HG03521 (cell line): ENCODE measurements at regions not wholly inside any gene's neighbourhood (a gene's known extent, or its start where the extent isn't known, plus 50 kb on each side); places are given as distances from the start of the nearest gene placed in this dataset.
"Not testable (repeated sequence)": the region's sequence is repeated elsewhere in the genome, so short reads cannot be mapped to it uniquely, and the experiment has no call there.

Source experiments
- ATAC-seq: cut with Tn5 transposase; IDR thresholded peaks from one replicate; pipeline ENCODE4 v1.9.1; 2021; ENCODE audit warnings: mild to moderate bottlenecking, moderate library complexity; ENCODE audit not compliant: unreplicated experiment

GRCh38 chr21:23853796-23854379, 1753.4 kb downstream of the MRPL39 start:
- no peak for ATAC-seq

- no peak for ATAC-seq
These were observed 1769.7 kb downstream of the MRPL39 start for GRCh38 chr21:23837564-23837963.

GRCh38 chr21:23822760-23823159, 1784.5 kb downstream of the MRPL39 start:
- no peak for ATAC-seq

- no peak for ATAC-seq
These were observed 1789.9 kb downstream of the MRPL39 start for GRCh38 chr21:23817337-23817736.

GRCh38 chr21:23812485-23812884, 1794.8 kb downstream of the MRPL39 start:
- no peak for ATAC-seq

- no peak for ATAC-seq
These were observed 1795.5 kb downstream of the MRPL39 start for GRCh38 chr21:23811805-23812204.

- ATAC-seq, result no peak
These were observed 1797.7 kb downstream of the MRPL39 start for GRCh38 chr21:23809573-23809972.

- ATAC-seq, result not testable (repeated sequence)
These were observed 1800.2 kb downstream of the MRPL39 start for GRCh38 chr21:23806966-23807548.

GRCh38 chr21:23804866-23805265, 1802.4 kb downstream of the MRPL39 start:
- no peak for ATAC-seq

- ATAC-seq, result no peak
These were observed 1806.0 kb downstream of the MRPL39 start for GRCh38 chr21:23801292-23801691.

- no peak for ATAC-seq
These were observed 1807.9 kb downstream of the MRPL39 start for GRCh38 chr21:23799376-23799775.

GRCh38 chr21:23792300-23792699, 1815.0 kb downstream of the MRPL39 start:
- ATAC-seq, result no peak

GRCh38 chr21:23789864-23790263, 1817.4 kb downstream of the MRPL39 start:
- no peak for ATAC-seq

GRCh38 chr21:23780326-23780725, 1827.0 kb downstream of the MRPL39 start:
- no peak for ATAC-seq

- ATAC-seq, result no peak
These were observed 1863.5 kb downstream of the MRPL39 start for GRCh38 chr21:23743821-23744220.

GRCh38 chr21:23740463-23740862, 1866.8 kb downstream of the MRPL39 start:
- no peak for ATAC-seq

GRCh38 chr21:23732776-23733175, 1874.5 kb downstream of the MRPL39 start:
- no peak for ATAC-seq

- no peak for ATAC-seq
These were observed 1878.0 kb downstream of the MRPL39 start for GRCh38 chr21:23729331-23729730.

- ATAC-seq, result no peak
These were observed 1881.7 kb downstream of the MRPL39 start for GRCh38 chr21:23725576-23725975.

GRCh38 chr21:23718446-23719285, 1888.6 kb downstream of the MRPL39 start:
- ATAC-seq, result no peak

GRCh38 chr21:23712166-23712565, 1895.1 kb downstream of the MRPL39 start:
- ATAC-seq, result no peak

GRCh38 chr21:23706431-23706830, 1900.8 kb downstream of the MRPL39 start:
- ATAC-seq, result no peak
